ENCODE measurements at regions not wholly inside any gene's neighbourhood (a gene's known extent, or its start where the extent isn't known, plus 50 kb on each side); places are given as distances from the start of the nearest gene placed in this dataset.

DNA sequence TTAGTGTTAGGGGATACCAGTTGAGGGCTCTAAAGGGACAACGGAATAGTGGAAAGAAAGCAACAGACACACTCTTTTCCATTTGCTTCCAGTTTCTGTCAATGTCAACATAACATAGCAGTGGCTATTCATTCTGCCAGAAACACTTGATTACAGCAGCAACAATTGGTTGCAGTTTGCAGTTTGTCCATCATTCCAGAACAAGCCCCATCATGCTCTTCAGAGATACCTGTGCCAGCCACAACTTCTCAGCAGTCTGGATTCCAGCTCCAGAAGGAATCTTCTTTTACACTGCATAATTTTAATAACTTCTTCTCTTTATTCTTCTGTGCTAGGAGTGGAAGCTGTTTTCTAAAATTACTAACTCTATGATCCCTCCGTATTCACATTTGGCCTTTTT, 1521.4 kb downstream of the PLA2G4A start:
- TF ChIP-seq, protein P1, sequence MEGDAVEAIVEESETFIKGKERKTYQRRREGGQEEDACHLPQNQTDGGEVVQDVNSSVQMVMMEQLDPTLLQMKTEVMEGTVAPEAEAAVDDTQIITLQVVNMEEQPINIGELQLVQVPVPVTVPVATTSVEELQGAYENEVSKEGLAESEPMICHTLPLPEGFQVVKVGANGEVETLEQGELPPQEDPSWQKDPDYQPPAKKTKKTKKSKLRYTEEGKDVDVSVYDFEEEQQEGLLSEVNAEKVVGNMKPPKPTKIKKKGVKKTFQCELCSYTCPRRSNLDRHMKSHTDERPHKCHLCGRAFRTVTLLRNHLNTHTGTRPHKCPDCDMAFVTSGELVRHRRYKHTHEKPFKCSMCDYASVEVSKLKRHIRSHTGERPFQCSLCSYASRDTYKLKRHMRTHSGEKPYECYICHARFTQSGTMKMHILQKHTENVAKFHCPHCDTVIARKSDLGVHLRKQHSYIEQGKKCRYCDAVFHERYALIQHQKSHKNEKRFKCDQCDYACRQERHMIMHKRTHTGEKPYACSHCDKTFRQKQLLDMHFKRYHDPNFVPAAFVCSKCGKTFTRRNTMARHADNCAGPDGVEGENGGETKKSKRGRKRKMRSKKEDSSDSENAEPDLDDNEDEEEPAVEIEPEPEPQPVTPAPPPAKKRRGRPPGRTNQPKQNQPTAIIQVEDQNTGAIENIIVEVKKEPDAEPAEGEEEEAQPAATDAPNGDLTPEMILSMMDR (IDR thresholded peaks at IDR 0.05; ENCODE audit: low read depth, low read length, missing input control): no peak
- TF ChIP-seq YY1 (IDR thresholded peaks at IDR 0.05) (no peak), SP1 (IDR thresholded peaks at IDR 0.05) (no peak), GABPA (IDR thresholded peaks at IDR 0.05 in 1 of 2, conservative IDR thresholded peaks at IDR 0.05 in 1 of 2) (no peak), FOXA1 (IDR thresholded peaks at IDR 0.05) (no peak)
- TF ChIP-seq, protein P2, sequence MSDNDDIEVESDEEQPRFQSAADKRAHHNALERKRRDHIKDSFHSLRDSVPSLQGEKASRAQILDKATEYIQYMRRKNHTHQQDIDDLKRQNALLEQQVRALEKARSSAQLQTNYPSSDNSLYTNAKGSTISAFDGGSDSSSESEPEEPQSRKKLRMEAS (IDR thresholded peaks at IDR 0.05): no peak

Data from liver (tissue), 3 donors.